ENCODE measurements at regions not wholly inside any gene's neighbourhood (a gene's known extent, or its start where the extent isn't known, plus 50 kb on each side); places are given as distances from the start of the nearest gene placed in this dataset.

DNA sequence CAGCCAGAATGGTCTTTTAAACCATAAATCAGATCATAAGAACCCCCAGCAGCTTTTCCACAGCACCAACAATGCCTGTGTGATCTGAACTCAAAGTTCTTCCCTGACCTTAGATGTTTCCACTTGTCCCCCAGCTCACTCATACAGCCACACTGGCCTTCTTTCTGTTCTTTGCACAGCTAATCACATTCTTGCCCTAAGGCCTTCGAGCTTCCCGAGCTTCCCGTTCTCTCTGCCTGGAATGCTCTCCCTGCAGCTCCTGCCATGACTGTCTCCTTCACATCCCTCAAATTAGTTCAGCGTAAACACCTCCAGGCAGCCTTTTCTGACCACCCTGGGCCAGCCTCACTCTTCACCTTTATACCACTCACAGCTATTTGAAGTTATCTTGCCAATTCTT lies 166.8 kb upstream of the NFE2L3 start:
- TF ChIP-seq, protein P1, sequence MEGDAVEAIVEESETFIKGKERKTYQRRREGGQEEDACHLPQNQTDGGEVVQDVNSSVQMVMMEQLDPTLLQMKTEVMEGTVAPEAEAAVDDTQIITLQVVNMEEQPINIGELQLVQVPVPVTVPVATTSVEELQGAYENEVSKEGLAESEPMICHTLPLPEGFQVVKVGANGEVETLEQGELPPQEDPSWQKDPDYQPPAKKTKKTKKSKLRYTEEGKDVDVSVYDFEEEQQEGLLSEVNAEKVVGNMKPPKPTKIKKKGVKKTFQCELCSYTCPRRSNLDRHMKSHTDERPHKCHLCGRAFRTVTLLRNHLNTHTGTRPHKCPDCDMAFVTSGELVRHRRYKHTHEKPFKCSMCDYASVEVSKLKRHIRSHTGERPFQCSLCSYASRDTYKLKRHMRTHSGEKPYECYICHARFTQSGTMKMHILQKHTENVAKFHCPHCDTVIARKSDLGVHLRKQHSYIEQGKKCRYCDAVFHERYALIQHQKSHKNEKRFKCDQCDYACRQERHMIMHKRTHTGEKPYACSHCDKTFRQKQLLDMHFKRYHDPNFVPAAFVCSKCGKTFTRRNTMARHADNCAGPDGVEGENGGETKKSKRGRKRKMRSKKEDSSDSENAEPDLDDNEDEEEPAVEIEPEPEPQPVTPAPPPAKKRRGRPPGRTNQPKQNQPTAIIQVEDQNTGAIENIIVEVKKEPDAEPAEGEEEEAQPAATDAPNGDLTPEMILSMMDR (IDR thresholded peaks at IDR 0.05): no peak
- TF ChIP-seq POLR2A (IDR thresholded peaks at IDR 0.05): no peak
